ENCODE measurements at regions not wholly inside any gene's neighbourhood (a gene's known extent, or its start where the extent isn't known, plus 50 kb on each side); places are given as distances from the start of the nearest gene placed in this dataset.

GRCh38 chr5:159741829-159742322 is 174.4 kb upstream of the ADRA1B start:
- Mint-ChIP-seq H3K36me3 (ENCODE audit: unreplicated experiment) (no peaks in the 10 kb centered on the region), H3K4me3 (ENCODE audit: unreplicated experiment) (no peak overlapping the region), H3K27me3 (ENCODE audit: unreplicated experiment) (peaks cover 1% of the 10 kb centered on the region), H3K4me1 (ENCODE audit: low read depth, unreplicated experiment) (no peaks in the 10 kb centered on the region), H3K9me3 (ENCODE audit: unreplicated experiment) (no peaks in the 10 kb centered on the region), H3K27ac (ENCODE audit: unreplicated experiment) (no peak overlapping the region)
- no peak for DNase-seq
- no peak for TF ChIP-seq CTCF (IDR thresholded peaks at IDR 0.05; ENCODE audit: partially characterized antibody, unreplicated experiment)

GRCh38 chr5:159743234-159743633 is 173.0 kb upstream of the ADRA1B start:
- DNase-seq = no peak
- Mint-ChIP-seq H3K4me1 (ENCODE audit: low read depth, unreplicated experiment) (no peaks in the 10 kb centered on the region), H3K36me3 (ENCODE audit: unreplicated experiment) (no peaks in the 10 kb centered on the region), H3K4me3 (ENCODE audit: unreplicated experiment) (no peak overlapping the region), H3K9me3 (ENCODE audit: unreplicated experiment) (no peaks in the 10 kb centered on the region), H3K27me3 (ENCODE audit: unreplicated experiment) (peaks cover 1% of the 10 kb centered on the region), H3K27ac (ENCODE audit: unreplicated experiment) (no peak overlapping the region)
- no peak for TF ChIP-seq CTCF (IDR thresholded peaks at IDR 0.05; ENCODE audit: partially characterized antibody, unreplicated experiment)

- no peaks in the 10 kb centered on the region for H3K4me1 Mint-ChIP-seq (ENCODE audit: low read depth, unreplicated experiment)
- H3K27ac Mint-ChIP-seq (ENCODE audit: unreplicated experiment) = no peak overlapping the region
- H3K4me3 Mint-ChIP-seq (ENCODE audit: unreplicated experiment) = no peak overlapping the region
Measured at GRCh38 chr5:159746707-159747106, 169.6 kb upstream of the ADRA1B start.

GRCh38 chr5:159749146-159749545 is 167.1 kb upstream of the ADRA1B start:
- H3K4me3 Mint-ChIP-seq (ENCODE audit: unreplicated experiment) = no peak overlapping the region
- no peak for DNase-seq
- H3K36me3 Mint-ChIP-seq (ENCODE audit: unreplicated experiment) = no peaks in the 10 kb centered on the region
- no peak for TF ChIP-seq CTCF (IDR thresholded peaks at IDR 0.05; ENCODE audit: partially characterized antibody, unreplicated experiment)
- H3K9me3 Mint-ChIP-seq (ENCODE audit: unreplicated experiment) = no peaks in the 10 kb centered on the region
- no peaks in the 10 kb centered on the region for H3K4me1 Mint-ChIP-seq (ENCODE audit: low read depth, unreplicated experiment)
- H3K27ac Mint-ChIP-seq (ENCODE audit: unreplicated experiment) = no peak overlapping the region
- H3K27me3 Mint-ChIP-seq (ENCODE audit: unreplicated experiment) = no peaks in the 10 kb centered on the region

More at GRCh38 chr5:159746707-159747106, 169.6 kb upstream of the ADRA1B start:
- Mint-ChIP-seq H3K36me3 (ENCODE audit: unreplicated experiment) (no peaks in the 10 kb centered on the region), H3K27me3 (ENCODE audit: unreplicated experiment) (no peaks in the 10 kb centered on the region), H3K9me3 (ENCODE audit: unreplicated experiment) (no peaks in the 10 kb centered on the region)
- DNase-seq = no peak
- TF ChIP-seq CTCF (IDR thresholded peaks at IDR 0.05; ENCODE audit: partially characterized antibody, unreplicated experiment) = no peak

GRCh38 chr5:159750226-159750625 is 166.1 kb upstream of the ADRA1B start:
- H3K4me3 Mint-ChIP-seq (ENCODE audit: unreplicated experiment) = no peak overlapping the region
- H3K36me3 Mint-ChIP-seq (ENCODE audit: unreplicated experiment) = no peaks in the 10 kb centered on the region
- no peaks in the 10 kb centered on the region for H3K4me1 Mint-ChIP-seq (ENCODE audit: low read depth, unreplicated experiment)
- no peak for TF ChIP-seq CTCF (IDR thresholded peaks at IDR 0.05; ENCODE audit: partially characterized antibody, unreplicated experiment)
- H3K27me3 Mint-ChIP-seq (ENCODE audit: unreplicated experiment) = no peaks in the 10 kb centered on the region
- H3K9me3 Mint-ChIP-seq (ENCODE audit: unreplicated experiment) = no peaks in the 10 kb centered on the region
- no peak for DNase-seq
- no peak overlapping the region for H3K27ac Mint-ChIP-seq (ENCODE audit: unreplicated experiment)
